MCF 10A (cell line): ENCODE measurements at regions not wholly inside any gene's neighbourhood (a gene's known extent, or its start where the extent isn't known, plus 50 kb on each side); places are given as distances from the start of the nearest gene placed in this dataset.

Experiments
- BruUV-seq: library from RNA; stranded (reverse); fragments of 400-500 nt; replicated peaks from 2 replicates; lab custom pipeline; 2021; lab: Mats Ljungman, UMichigan
- CTCF ChIA-PET: fragments of 300-600 bp; sonication (Branson Sonifier 250); formaldehyde crosslinking; extraction: SDS; loops from one replicate; lab custom pipeline; 2021; ENCODE audit warnings: antibody characterized with exemption, inconsistent platforms; lab: Yijun Ruan, JAX
- POLR2A ChIA-PET: fragments of 300-600, 350-650 bp; sonication (Branson Sonifier 250); formaldehyde crosslinking; extraction: SDS; loops from one replicate; lab custom pipeline; 2020; ENCODE audit warnings: antibody characterized with exemption, inconsistent platforms; lab: Yijun Ruan, JAX
- DNase-seq: peaks from one replicate; pipeline ENCODE4 v3.0.0-alpha.2; 2018; ENCODE audit not compliant: unreplicated experiment
- H3K27ac Mint-ChIP-seq: one replicate; pipeline ENCODE4 v1.8.0; 2022; ENCODE audit warnings: mild to moderate bottlenecking, low read depth, mixed read lengths; ENCODE audit not compliant: unreplicated experiment
- H3K27me3 Mint-ChIP-seq: one replicate; pipeline ENCODE4 v1.8.0; 2022; ENCODE audit warnings: mixed read lengths; ENCODE audit not compliant: insufficient read depth, unreplicated experiment
- H3K36me3 Mint-ChIP-seq: one replicate; pipeline ENCODE4 v1.8.0; 2022; ENCODE audit warnings: mild to moderate bottlenecking, moderate library complexity, mixed read lengths; ENCODE audit not compliant: insufficient read depth, unreplicated experiment
- H3K4me1 Mint-ChIP-seq: one replicate; pipeline ENCODE4 v1.8.0; 2022; ENCODE audit warnings: mixed read lengths; ENCODE audit not compliant: insufficient read depth, unreplicated experiment
- H3K4me3 Mint-ChIP-seq: one replicate; pipeline ENCODE4 v1.8.0; 2022; ENCODE audit warnings: mild to moderate bottlenecking, moderate library complexity, mixed read lengths; ENCODE audit not compliant: unreplicated experiment
- H3K9me3 Mint-ChIP-seq: one replicate; pipeline ENCODE4 v1.8.0; 2022; ENCODE audit warnings: mixed read lengths; ENCODE audit not compliant: unreplicated experiment
- intact Hi-C: fragments of 100-400 bp; cut with micrococcal nuclease; formaldehyde crosslinking; loops from 2 replicates; pipeline ENCODE4 v1.14.1; 2022
- TF ChIP-seq, protein P1 (sequence below): fragments of 200-600 bp; IDR thresholded peaks from one replicate; pipeline ENCODE4 v1.8.0; 2022; ENCODE audit warnings: antibody characterized with exemption, mild to moderate bottlenecking; ENCODE audit not compliant: unreplicated experiment

DNA sequence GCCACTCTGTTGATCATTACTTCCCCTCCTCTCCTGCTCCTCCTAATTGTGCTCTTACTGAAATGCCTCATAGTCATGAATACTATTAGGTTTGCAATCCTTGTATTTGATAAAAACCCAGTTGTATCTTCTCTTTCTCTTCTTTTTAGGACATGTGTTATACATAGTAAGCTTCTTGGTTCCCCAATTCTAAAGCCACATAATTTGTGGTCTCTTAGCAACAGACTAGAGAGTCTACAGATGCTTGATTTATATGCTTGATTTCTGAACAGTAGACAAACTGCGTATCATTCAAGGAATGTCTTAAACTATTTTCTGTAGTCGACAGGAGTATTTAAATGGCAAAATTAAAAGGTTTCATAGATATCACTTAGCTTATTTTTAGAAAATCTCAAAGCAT, 1598.9 kb downstream of the PLA2G4A start:
- no TSS peak for BruUV-seq
- CTCF ChIA-PET, result no interaction called here
- Mint-ChIP-seq H3K27me3 (no peaks in the 10 kb centered on the region), H3K9me3 (peaks cover 7% of the 10 kb centered on the region), H3K36me3 (no peaks in the 10 kb centered on the region), H3K4me3 (no peak overlapping the region), H3K4me1 (peaks cover 4% of the 10 kb centered on the region), H3K27ac (no peak overlapping the region)
- intact Hi-C loops, result no loop called here
- no peak for DNase-seq
- POLR2A ChIA-PET, result no interaction called here
- TF ChIP-seq, protein P1, sequence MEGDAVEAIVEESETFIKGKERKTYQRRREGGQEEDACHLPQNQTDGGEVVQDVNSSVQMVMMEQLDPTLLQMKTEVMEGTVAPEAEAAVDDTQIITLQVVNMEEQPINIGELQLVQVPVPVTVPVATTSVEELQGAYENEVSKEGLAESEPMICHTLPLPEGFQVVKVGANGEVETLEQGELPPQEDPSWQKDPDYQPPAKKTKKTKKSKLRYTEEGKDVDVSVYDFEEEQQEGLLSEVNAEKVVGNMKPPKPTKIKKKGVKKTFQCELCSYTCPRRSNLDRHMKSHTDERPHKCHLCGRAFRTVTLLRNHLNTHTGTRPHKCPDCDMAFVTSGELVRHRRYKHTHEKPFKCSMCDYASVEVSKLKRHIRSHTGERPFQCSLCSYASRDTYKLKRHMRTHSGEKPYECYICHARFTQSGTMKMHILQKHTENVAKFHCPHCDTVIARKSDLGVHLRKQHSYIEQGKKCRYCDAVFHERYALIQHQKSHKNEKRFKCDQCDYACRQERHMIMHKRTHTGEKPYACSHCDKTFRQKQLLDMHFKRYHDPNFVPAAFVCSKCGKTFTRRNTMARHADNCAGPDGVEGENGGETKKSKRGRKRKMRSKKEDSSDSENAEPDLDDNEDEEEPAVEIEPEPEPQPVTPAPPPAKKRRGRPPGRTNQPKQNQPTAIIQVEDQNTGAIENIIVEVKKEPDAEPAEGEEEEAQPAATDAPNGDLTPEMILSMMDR, result no peak

DNA sequence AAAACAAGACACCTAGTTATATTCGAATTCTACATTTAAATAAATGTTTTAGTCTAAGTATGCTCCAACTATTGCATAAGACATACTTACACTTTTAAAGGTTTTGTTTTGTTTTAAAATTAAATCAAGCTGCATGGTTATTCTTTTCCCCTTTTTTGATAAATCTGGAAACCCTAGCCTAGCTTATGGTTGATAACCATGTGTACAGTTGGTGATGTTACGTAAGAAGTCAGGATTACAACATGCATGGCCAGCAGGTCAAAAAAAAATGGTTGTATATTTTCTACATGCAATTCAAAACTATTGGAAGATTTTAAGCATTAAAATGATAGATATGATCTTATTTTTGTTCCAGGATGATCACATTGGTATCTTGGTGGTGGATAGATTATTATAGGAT, 1600.6 kb downstream of the PLA2G4A start:
- TF ChIP-seq, protein P1, result no peak
- BruUV-seq, result no TSS peak
- Mint-ChIP-seq H3K36me3 (no peaks in the 10 kb centered on the region), H3K9me3 (peaks cover 7% of the 10 kb centered on the region), H3K27ac (no peak overlapping the region), H3K4me1 (peaks cover 4% of the 10 kb centered on the region), H3K4me3 (no peak overlapping the region), H3K27me3 (no peaks in the 10 kb centered on the region)
- DNase-seq, result peak; percentile 40
- POLR2A ChIA-PET, result interaction anchor here (0.6 kb wide), 1 partner anchor 1692 kb away, joined by 4 read pairs; no protein-coding TSS in a partner anchor
- intact Hi-C loops, result no loop called here
- CTCF ChIA-PET, result no interaction called here

DNA sequence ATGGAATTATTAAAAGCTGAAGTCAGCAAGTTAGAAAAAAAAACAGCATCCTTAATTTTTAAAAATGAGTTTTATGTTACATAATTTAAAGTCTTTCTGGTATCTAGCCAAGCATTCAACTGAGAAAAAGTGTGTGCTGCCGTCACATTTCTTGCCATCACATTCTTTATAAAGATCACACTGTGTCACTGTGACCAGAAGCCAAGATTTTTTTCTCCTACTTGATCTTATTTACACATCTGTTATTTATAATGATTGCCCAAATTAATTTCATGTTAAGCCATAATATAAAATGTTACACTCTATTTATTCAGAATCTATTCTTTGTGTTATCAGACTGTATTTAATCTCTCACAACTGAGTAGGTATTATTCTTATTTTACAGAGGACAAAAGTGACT, 1603.7 kb downstream of the PLA2G4A start:
- no peaks in the 10 kb centered on the region for H3K36me3 Mint-ChIP-seq
- intact Hi-C loops, result no loop called here
- no peaks in the 10 kb centered on the region for H3K27me3 Mint-ChIP-seq
- H3K4me3 Mint-ChIP-seq, result no peak overlapping the region
- peaks cover 4% of the 10 kb centered on the region for H3K4me1 Mint-ChIP-seq
- peaks cover 7% of the 10 kb centered on the region for H3K9me3 Mint-ChIP-seq
- no TSS peak for BruUV-seq
- TF ChIP-seq, protein P1, result no peak
- CTCF ChIA-PET, result no interaction called here
- H3K27ac Mint-ChIP-seq, result no peak overlapping the region
- no peak for DNase-seq
- POLR2A ChIA-PET, result no interaction called here

DNA sequence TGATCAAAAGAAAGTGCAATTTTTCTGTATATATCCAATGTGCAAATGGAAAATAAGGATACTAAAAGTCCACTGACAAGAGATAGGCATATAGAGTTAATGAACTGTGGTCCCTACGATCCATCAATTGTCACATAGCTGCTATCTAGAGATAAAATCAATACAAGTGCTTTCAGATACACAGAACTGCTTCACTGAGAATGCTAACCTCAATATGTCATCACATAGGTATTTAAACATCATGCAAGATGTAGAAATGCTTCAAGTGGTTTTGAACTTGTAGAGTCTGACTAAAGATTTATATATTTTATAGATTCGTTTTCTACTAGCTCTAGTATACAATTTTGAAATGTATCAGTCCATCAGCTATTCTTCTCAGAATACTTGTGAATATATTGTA, 1604.7 kb downstream of the PLA2G4A start:
- Mint-ChIP-seq H3K27me3 (no peaks in the 10 kb centered on the region), H3K27ac (no peak overlapping the region), H3K9me3 (peaks cover 6% of the 10 kb centered on the region), H3K4me1 (peaks cover 4% of the 10 kb centered on the region), H3K4me3 (no peak overlapping the region), H3K36me3 (no peaks in the 10 kb centered on the region)
- peak; percentile 8 for DNase-seq
- ChIA-PET POLR2A (interaction anchor here (0.5 kb wide), 1 partner anchor 176 kb away, joined by 3 read pairs; no protein-coding TSS in a partner anchor), CTCF (interaction anchor here (0.7 to 0.8 kb wide), 2 partner anchors 1146 to 1377 kb away, joined by 3 to 4 read pairs; no protein-coding TSS in a partner anchor)
- intact Hi-C loops, result no loop called here
- TSS peak; percentile 56 for BruUV-seq
- TF ChIP-seq, protein P1, result no peak
